ENCODE measurements at regions not wholly inside any gene's neighbourhood (a gene's known extent, or its start where the extent isn't known, plus 50 kb on each side); places are given as distances from the start of the nearest gene placed in this dataset.

- Histone ChIP-seq H3K27ac (peak overlapping the region in 4 of 5 donors; percentile 18 to 72 (median 44)), H3K36me3 (replicated peaks in 1 of 2) (no peaks in the 10 kb centered on the region), H3K4me1 (replicated peaks in 1 of 2) (no peaks in the 10 kb centered on the region), H3K9me3 (replicated peaks in 1 of 3) (no peaks in the 10 kb centered on the region), H3K4me3 (no peak overlapping the region), H3K27me3 (no peaks in the 10 kb centered on the region)
- WGBS, 4 donors = 73 to 80% (median 76%) methylated on average over 3 of the region's 3 CpGs
- peak in 1 of 7 donors; percentile 8 for DNase-seq
- TF ChIP-seq CTCF (IDR thresholded peaks at IDR 0.05) (no peak), POLR2A (IDR thresholded peaks at IDR 0.05) (no peak)
- intact Hi-C loops (cut with DNase I) = no loop called here
Observed at GRCh38 chr5:14935341-14935740, 63.8 kb upstream of the ANKH start.

DNA sequence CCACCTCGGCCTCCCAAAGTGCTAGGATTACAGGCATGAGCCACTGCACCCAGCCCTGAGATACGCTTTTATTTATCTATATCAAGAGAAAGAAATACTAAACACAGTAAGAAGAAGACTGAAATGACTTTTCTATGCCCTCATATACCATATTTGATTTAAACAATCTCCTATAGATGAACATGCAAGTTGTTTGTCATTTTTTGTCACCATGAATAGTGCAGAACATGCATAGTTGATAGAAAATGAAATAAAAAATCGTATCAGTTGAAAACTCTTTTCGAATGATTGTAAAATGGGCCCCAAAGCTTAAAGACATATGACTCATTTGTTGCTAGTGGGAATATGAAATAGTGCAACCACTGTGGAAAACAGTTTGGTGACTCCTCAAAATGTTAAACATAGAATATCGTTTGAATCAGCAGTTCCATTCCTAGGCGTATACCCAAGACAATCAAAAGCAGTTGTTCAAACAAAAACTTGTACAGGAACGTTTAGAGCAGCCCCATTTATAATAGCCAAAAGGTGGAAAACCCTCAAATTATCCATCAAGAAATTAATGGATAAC is 61.4 kb upstream of the ANKH start:
- no peaks in the 10 kb centered on the region for H3K4me1 ChIP-seq (replicated peaks in 1 of 2)
- TF ChIP-seq POLR2A (IDR thresholded peaks at IDR 0.05) = no peak
- TF ChIP-seq CTCF (IDR thresholded peaks at IDR 0.05) = no peak
- H3K9me3 ChIP-seq (replicated peaks in 1 of 3) = no peaks in the 10 kb centered on the region
- no peak overlapping the region for H3K27ac ChIP-seq
- H3K27me3 ChIP-seq = no peaks in the 10 kb centered on the region
- intact Hi-C loops (cut with DNase I) = no loop called here
- H3K36me3 ChIP-seq (replicated peaks in 1 of 2) = no peaks in the 10 kb centered on the region
- DNase-seq = no peak
- no peak overlapping the region for H3K4me3 ChIP-seq
- 74 to 78% (median 74%) methylated on average over 7 of the region's 7 CpGs for WGBS, 4 donors

GRCh38 chr5:14930486-14930885 is 58.9 kb upstream of the ANKH start:
- Histone ChIP-seq H3K27ac (no peak overlapping the region), H3K4me3 (no peak overlapping the region), H3K36me3 (replicated peaks in 1 of 2) (no peaks in the 10 kb centered on the region), H3K9me3 (replicated peaks in 1 of 3) (no peaks in the 10 kb centered on the region), H3K4me1 (replicated peaks in 1 of 2) (no peaks in the 10 kb centered on the region), H3K27me3 (no peaks in the 10 kb centered on the region)
- no peak for DNase-seq
- intact Hi-C loops (cut with DNase I) = no loop called here
- TF ChIP-seq POLR2A (IDR thresholded peaks at IDR 0.05) = no peak
- no peak for TF ChIP-seq CTCF (IDR thresholded peaks at IDR 0.05)
- 84 to 90% (median 88%) methylated on average over 3 of the region's 3 CpGs for WGBS, 4 donors

DNA sequence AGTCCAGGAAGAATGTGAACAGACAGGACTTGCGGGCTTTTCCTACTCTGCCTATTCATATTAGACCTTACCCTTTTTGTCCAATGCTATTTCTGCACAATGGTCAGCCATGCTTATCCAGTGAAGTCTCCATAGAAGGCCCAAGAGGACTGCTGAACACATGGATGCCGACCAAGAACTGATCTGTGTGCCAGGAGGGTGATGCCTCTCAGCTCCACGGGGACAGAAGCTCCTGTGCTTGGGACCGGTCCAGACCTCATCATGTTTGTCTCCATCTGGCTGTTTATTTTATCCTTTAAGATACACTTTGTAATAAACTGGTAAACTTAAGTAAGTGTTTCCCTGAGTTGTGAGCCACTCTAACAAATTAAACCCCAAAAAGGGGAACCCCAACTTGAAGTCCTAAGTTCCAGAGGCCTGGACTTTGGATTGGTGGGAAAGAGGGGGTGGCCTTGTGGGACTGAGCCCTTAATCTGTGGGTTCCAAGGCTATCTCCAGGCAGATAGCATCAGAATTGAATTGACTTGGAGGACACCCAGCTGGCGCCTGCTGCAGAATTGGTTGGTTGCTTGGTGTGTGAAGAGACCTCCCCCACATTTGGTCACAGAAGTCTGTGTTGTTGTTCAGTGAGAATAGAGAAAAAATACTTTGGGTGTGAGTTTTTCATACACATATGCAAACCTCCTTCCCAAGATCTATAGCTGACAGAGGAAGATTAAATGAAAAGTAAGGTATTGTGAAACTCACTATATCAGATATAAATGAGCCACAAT is 57.9 kb upstream of the ANKH start:
- 68 to 80% (median 72%) methylated on average over 5 of the region's 5 CpGs for WGBS, 4 donors
- DNase-seq = no peak
- no peak overlapping the region for H3K4me3 ChIP-seq
- H3K27ac ChIP-seq = no peak overlapping the region
- no peaks in the 10 kb centered on the region for H3K4me1 ChIP-seq (replicated peaks in 1 of 2)
- H3K27me3 ChIP-seq = no peaks in the 10 kb centered on the region
- no peak for TF ChIP-seq POLR2A (IDR thresholded peaks at IDR 0.05)
- TF ChIP-seq CTCF (IDR thresholded peaks at IDR 0.05) = no peak
- no peaks in the 10 kb centered on the region for H3K9me3 ChIP-seq (replicated peaks in 1 of 3)
- H3K36me3 ChIP-seq (replicated peaks in 1 of 2) = no peaks in the 10 kb centered on the region
- intact Hi-C loops (cut with DNase I) = no loop called here
